HepG2 (cell line): ENCODE measurements at regions not wholly inside any gene's neighbourhood (a gene's known extent, or its start where the extent isn't known, plus 50 kb on each side); places are given as distances from the start of the nearest gene placed in this dataset.

ENCODE experiments used
- ATAC-seq: fragments of 200-7000 bp; cut with Tn5 transposase; 3 replicates; pipeline ENCODE4 v1.9.1; 2020; ENCODE audit warnings: mild to moderate bottlenecking, moderate library complexity
- BruUV-seq: library from RNA; stranded (reverse); fragments of 400-500 nt; replicated peaks from 2 replicates; lab custom pipeline; 2021; lab: Mats Ljungman, UMichigan
- CTCF ChIA-PET: fragments of 300-600 bp; formaldehyde crosslinking; extraction: SDS; loops from one replicate; lab custom pipeline; 2021; ENCODE audit warnings: low total read pairs, inconsistent platforms, low intra/inter-chr PET ratio; lab: Yijun Ruan, JAX
- POLR2A ChIA-PET: fragments of 350-600 bp; sonication (Branson Sonifier 250); formaldehyde crosslinking; loops from one replicate; lab custom pipeline; 2020; ENCODE audit warnings: antibody characterized with exemption, inconsistent platforms; lab: Yijun Ruan, JAX
- DNase-seq: peaks from one replicate; pipeline ENCODE4 v3.0.0-alpha.2; 2015; ENCODE audit warnings: low spot score
- FAIRE-seq: peaks from 3 replicates; lab custom pipeline; 2011; peaks lifted over from hg19 to GRCh38; lab: Jason Lieb, UNC
- H2AFZ ChIP-seq: one replicate; pipeline ENCODE4 v1.6.1; 2011; ENCODE audit warnings: low read length, inconsistent platforms
- H3K27ac ChIP-seq: fragments of 300-600 bp; 3 replicates; pipeline ENCODE4 v1.8.0; 2011; ENCODE audit warnings: mixed run types, mild to moderate bottlenecking, mixed read lengths, low read length, inconsistent platforms; ENCODE audit not compliant: insufficient read depth; ENCODE audit errors: extremely low read length
- H3K27me3 ChIP-seq, 2 experiments: fragments of 200-600 bp in 1 of 2; 2 replicates in 1 of 2; 3 replicates in 1 of 2; pipeline versions ENCODE4 v1.6.0 to v1.8.0; 2011; ENCODE audit warnings: low read length in 2 of 2, mild to moderate bottlenecking in 2 of 2, moderate library complexity in 2 of 2, inconsistent platforms in 1 of 2; ENCODE audit not compliant: insufficient read depth in 2 of 2, control insufficient read depth in 1 of 2
- H3K36me3 ChIP-seq, 2 experiments: fragments of 200-600 bp in 1 of 2; replicated peaks in 1 of 2; 2 replicates in 1 of 2; 3 replicates in 1 of 2; pipeline versions ENCODE4 v1.5.1 to v1.8.0; 2011; ENCODE audit warnings: low read length in 2 of 2, inconsistent platforms in 1 of 2; ENCODE audit not compliant: insufficient read depth in 2 of 2, control insufficient read depth in 1 of 2
- H3K4me1 ChIP-seq: 2 replicates; pipeline ENCODE4 v1.5.1; 2012; ENCODE audit warnings: low read length, inconsistent platforms; ENCODE audit not compliant: insufficient read depth
- H3K4me2 ChIP-seq: 2 replicates; pipeline ENCODE4 v1.6.0; 2011; ENCODE audit warnings: low read depth, low read length, inconsistent platforms
- H3K4me3 ChIP-seq, 3 experiments: fragments of 200-600 bp in 1 of 3; sonication (generic), shearing (Covaris generic) in 1 of 3; replicated peaks in 1 of 3; 2 replicates each; pipeline ENCODE4 v1.5.1; 2011 to 2016; ENCODE audit warnings: low read length in 3 of 3, inconsistent platforms in 2 of 3, low read depth in 2 of 3, mild to moderate bottlenecking in 2 of 3, control low read depth in 1 of 3, mixed read lengths in 1 of 3; ENCODE audit not compliant: insufficient read depth in 1 of 3
- H3K79me2 ChIP-seq: one replicate; pipeline ENCODE4 v1.6.1; 2011; ENCODE audit warnings: low read length, inconsistent platforms; ENCODE audit not compliant: insufficient read depth
- H3K9ac ChIP-seq: 2 replicates; pipeline ENCODE4 v1.6.0; 2011; ENCODE audit warnings: mild to moderate bottlenecking, low read depth, low read length, inconsistent platforms; ENCODE audit not compliant: insufficient read depth
- H3K9me3 ChIP-seq: 2 replicates; pipeline ENCODE4 v1.5.1; 2012; ENCODE audit warnings: mild to moderate bottlenecking, low read length
- H4K20me1 ChIP-seq: 2 replicates; pipeline ENCODE4 v1.6.0; 2011; ENCODE audit warnings: inconsistent platforms, mild to moderate bottlenecking, low read length, moderate library complexity; ENCODE audit not compliant: insufficient read depth
- ASH2L ChIP-seq: fragments of 300-600, 200-600 bp; sonication (generic); IDR thresholded peaks from 2 replicates; pipeline ENCODE4 v1.7.0; 2017; ENCODE audit warnings: low read depth, mild to moderate bottlenecking, moderate library complexity, mixed read lengths, low read length; ENCODE audit not compliant: insufficient read length
- CREM ChIP-seq, 2 experiments: sonication (generic) in 1 of 2; formaldehyde crosslinking in 1 of 2; IDR thresholded peaks; 2 replicates each; pipeline versions ENCODE4 v1.4.0 to v1.6.1; 2016 to 2020; ENCODE audit warnings: antibody characterized with exemption in 1 of 2, mild to moderate bottlenecking in 1 of 2, missing genetic modification reagents in 1 of 2
- DRAP1 ChIP-seq: IDR thresholded peaks from 2 replicates; pipeline ENCODE4 v1.6.1; 2016; ENCODE audit warnings: missing genetic modification reagents, missing compliant biosample characterization
- HDAC1 ChIP-seq: sonication (generic); formaldehyde crosslinking; IDR thresholded peaks from 2 replicates; pipeline ENCODE4 v1.5.1; 2020; ENCODE audit warnings: mild to moderate bottlenecking, missing genetic modification reagents
- KLF11 ChIP-seq: IDR thresholded peaks from 2 replicates; pipeline ENCODE4 v1.6.1; 2016; ENCODE audit warnings: missing compliant biosample characterization
- NR2C2 ChIP-seq: sonication (generic); formaldehyde crosslinking; IDR thresholded peaks from 2 replicates; pipeline ENCODE4 v1.4.0; 2020; ENCODE audit warnings: missing genetic modification reagents, mild to moderate bottlenecking, moderate library complexity, borderline replicate concordance
- NR2F6 ChIP-seq, 2 experiments: IDR thresholded peaks; 2 replicates each; pipeline ENCODE4 v1.6.1; 2016; ENCODE audit warnings: antibody characterized with exemption in 1 of 2, mild to moderate bottlenecking in 1 of 2
- POGZ ChIP-seq: sonication (generic); formaldehyde crosslinking; IDR thresholded peaks from 2 replicates; pipeline ENCODE4 v1.4.0; 2020; ENCODE audit warnings: mild to moderate bottlenecking, missing genetic modification reagents
- REXO4 ChIP-seq: sonication (generic); formaldehyde crosslinking; IDR thresholded peaks from 2 replicates; pipeline ENCODE4 v1.8.0; 2022; ENCODE audit warnings: missing genetic modification reagents, mild to moderate bottlenecking, borderline replicate concordance
- ZC3H13 ChIP-seq: sonication (generic); formaldehyde crosslinking; IDR thresholded peaks from 2 replicates; pipeline ENCODE4 v1.8.1; 2023; ENCODE audit warnings: mild to moderate bottlenecking, missing genetic modification reagents, moderate library complexity
- ZNF17 ChIP-seq: sonication (generic); formaldehyde crosslinking; IDR thresholded peaks from 2 replicates; pipeline ENCODE4 v1.5.0; 2020; ENCODE audit warnings: mild to moderate bottlenecking, missing genetic modification reagents
- ZNF543 ChIP-seq: sonication (generic); formaldehyde crosslinking; IDR thresholded peaks from 2 replicates; pipeline ENCODE4 v1.4.0; 2020; ENCODE audit warnings: mild to moderate bottlenecking, missing genetic modification reagents
- WGBS: methylation state at CpG from one replicate; pipeline ENCODE4 v1.1.6; 2017; ENCODE audit warnings: low lambda C conversion rate; 5-methylcytosine and 5-hydroxymethylcytosine counted together
- in situ Hi-C: cut with HindIII; loops from 2 replicates; pipeline ENCODE4 v1.10.0; 2017; ENCODE audit warnings: low pct_unique_long_range_greater_than_20kb; ENCODE audit not compliant: extremely low pct_ligation_motif_present
- intact Hi-C: fragments of 100-400 bp; cut with micrococcal nuclease; formaldehyde crosslinking; loops from one replicate; pipeline ENCODE4 v1.10.0; 2022; ENCODE audit not compliant: unreplicated experiment
- TF ChIP-seq, protein P1 (sequence below): sonication (generic); formaldehyde crosslinking; IDR thresholded peaks from 2 replicates; pipeline ENCODE4 v1.8.1; 2023; ENCODE audit warnings: mild to moderate bottlenecking, missing genetic modification reagents

DNA sequence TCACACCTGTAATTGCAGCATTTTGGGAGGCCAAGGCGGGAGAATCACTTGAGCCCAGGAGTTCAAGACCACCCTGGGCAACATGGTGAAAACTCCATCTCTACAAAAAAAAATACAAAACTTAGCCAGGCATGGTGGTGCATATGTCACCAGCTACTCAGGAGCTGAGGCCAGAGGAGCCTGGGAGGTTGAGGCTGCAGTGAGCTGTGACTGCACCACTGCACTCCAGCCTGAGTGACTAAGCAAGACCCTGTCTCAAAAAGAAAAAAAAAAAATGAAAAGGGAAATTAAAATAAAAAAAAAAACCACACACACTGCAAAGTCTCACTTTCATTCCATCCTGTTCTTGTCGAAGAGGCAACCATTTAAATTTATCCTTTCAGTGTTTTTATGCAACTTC, 100.8 kb upstream of the PIAS1 start:
- ATAC-seq (no peak), FAIRE-seq (no peak), DNase-seq (no peak)
- intact Hi-C loops: no loop called here
- Histone ChIP-seq H3K4me2 (no peak overlapping the region), H3K79me2 (peaks cover 3% of the 10 kb centered on the region), H3K4me3 (no peak overlapping the region), H3K27me3 (no peaks in the 10 kb centered on the region), H2AFZ (no peak overlapping the region), H4K20me1 (no peaks in the 10 kb centered on the region), H3K36me3 (no peaks in the 10 kb centered on the region), H3K9me3 (no peaks in the 10 kb centered on the region), H3K4me1 (peaks cover 38% of the 10 kb centered on the region), H3K27ac (no peak overlapping the region), H3K9ac (no peak overlapping the region)
- POLR2A ChIA-PET: no interaction called here
- TF ChIP-seq ZNF543 (CRISPR knock-in tag) (no peak), NR2C2 (CRISPR knock-in tag) (no peak), ZNF17 (CRISPR knock-in tag) (no peak), HDAC1 (CRISPR knock-in tag) (no peak), ZC3H13 (CRISPR knock-in tag) (no peak), REXO4 (no peak), POGZ (CRISPR knock-in tag) (no peak), DRAP1 (CRISPR knock-in tag) (no peak), ASH2L (no peak), KLF11 (CRISPR knock-in tag) (no peak), NR2F6 (IDR thresholded peaks at IDR 0.05) (no peak), NR2F6 (CRISPR knock-in tag; IDR thresholded peaks at IDR 0.05) (no peak), CREM (IDR thresholded peaks at IDR 0.05) (no peak), CREM (CRISPR knock-in tag; IDR thresholded peaks at IDR 0.05) (no peak)
- TF ChIP-seq, protein P1, sequence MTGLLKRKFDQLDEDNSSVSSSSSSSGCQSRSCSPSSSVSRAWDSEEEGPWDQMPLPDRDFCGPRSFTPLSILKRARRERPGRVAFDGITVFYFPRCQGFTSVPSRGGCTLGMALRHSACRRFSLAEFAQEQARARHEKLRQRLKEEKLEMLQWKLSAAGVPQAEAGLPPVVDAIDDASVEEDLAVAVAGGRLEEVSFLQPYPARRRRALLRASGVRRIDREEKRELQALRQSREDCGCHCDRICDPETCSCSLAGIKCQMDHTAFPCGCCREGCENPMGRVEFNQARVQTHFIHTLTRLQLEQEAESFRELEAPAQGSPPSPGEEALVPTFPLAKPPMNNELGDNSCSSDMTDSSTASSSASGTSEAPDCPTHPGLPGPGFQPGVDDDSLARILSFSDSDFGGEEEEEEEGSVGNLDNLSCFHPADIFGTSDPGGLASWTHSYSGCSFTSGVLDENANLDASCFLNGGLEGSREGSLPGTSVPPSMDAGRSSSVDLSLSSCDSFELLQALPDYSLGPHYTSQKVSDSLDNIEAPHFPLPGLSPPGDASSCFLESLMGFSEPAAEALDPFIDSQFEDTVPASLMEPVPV (CRISPR knock-in tag): no peak
- CTCF ChIA-PET: no interaction called here
- in situ Hi-C loops: no loop called here
- WGBS: 94% methylated on average over 2 of the region's 2 CpGs
- no TSS peak for BruUV-seq
